ENCODE measurements at regions not wholly inside any gene's neighbourhood (a gene's known extent, or its start where the extent isn't known, plus 50 kb on each side); places are given as distances from the start of the nearest gene placed in this dataset.
"Not testable (repeated sequence)": the region's sequence is repeated elsewhere in the genome, so short reads cannot be mapped to it uniquely, and the experiment has no call there.

DNA sequence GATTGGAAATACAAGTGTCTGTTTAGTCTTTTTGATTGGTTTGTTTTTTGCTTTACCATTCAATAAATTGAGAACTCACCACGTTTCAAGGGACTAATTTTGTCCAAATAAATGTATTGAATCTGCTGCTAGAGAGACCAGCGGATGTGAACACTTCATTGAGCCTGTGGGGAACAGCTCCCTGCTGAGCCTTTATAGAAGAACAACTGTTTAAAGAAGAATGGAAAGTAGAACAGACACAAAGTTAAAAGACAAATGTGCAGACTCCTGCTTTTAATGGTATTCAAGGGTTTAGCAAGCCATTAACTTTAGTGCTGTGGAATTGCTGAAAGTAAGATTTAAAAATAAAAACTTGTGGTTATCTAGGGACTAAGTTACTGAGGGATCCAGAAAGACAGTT, 817.7 kb upstream of the B3GALT2 start:
- Histone ChIP-seq H3K9me3 (peaks cover 0 to 6% (median 0%) of the 10 kb centered on the region in 4 donors), H3K4me3 (no peak overlapping the region), H3K36me3 (no peaks in the 10 kb centered on the region), H3K27me3 (no peaks in the 10 kb centered on the region), H3K27ac (no peak overlapping the region), H3K4me1 (no peaks in the 10 kb centered on the region)
- no peak for DNase-seq (ENCODE audit: low spot score in 2 of 2)
- TF ChIP-seq EP300 (IDR thresholded peaks at IDR 0.05), result no peak
- TF ChIP-seq POLR2A (IDR thresholded peaks at IDR 0.05), result no peak
- TF ChIP-seq CTCF (IDR thresholded peaks at IDR 0.05), result no peak
- WGBS, 2 donors, result 37 to 53% methylated on average over 2 of the region's 2 CpGs

GRCh38 chr1:194001726-194002350, 815.4 kb upstream of the B3GALT2 start:
- not testable (repeated sequence) for H3K4me1 ChIP-seq; H3K27me3 ChIP-seq; H3K9me3 ChIP-seq; H3K36me3 ChIP-seq; DNase-seq (ENCODE audit: low spot score in 2 of 2); H3K27ac ChIP-seq; H3K4me3 ChIP-seq
- 96% methylated on average over 11 to 28 of the region's 33 CpGs for WGBS, 2 donors

DNA sequence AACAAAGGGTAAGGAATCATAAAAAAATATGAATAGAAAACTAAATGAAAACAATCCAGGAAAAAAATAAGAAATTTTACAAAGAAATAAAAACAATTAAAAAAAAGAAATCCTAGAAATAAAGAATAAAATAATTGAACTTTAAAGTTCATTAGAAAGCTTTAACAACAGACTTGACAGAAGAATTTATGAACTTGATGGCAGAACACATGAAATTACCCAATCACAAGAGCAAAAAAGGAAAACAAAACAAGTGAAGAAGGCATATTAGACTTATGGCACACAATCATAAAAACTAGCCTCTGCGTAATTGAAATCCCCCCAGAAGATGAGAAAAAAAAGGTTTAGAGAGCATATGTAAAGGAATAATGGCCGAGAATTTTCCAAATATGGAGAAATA, 802.5 kb upstream of the B3GALT2 start:
- H3K4me3 ChIP-seq, result no peak overlapping the region
- H3K9me3 ChIP-seq, result peaks cover 0 to 29% (median 7%) of the 10 kb centered on the region in 4 donors
- H3K4me1 ChIP-seq, result no peaks in the 10 kb centered on the region
- H3K27me3 ChIP-seq, result no peaks in the 10 kb centered on the region
- TF ChIP-seq EP300 (IDR thresholded peaks at IDR 0.05) (no peak), CTCF (IDR thresholded peaks at IDR 0.05) (no peak), POLR2A (IDR thresholded peaks at IDR 0.05) (no peak)
- DNase-seq (ENCODE audit: low spot score in 2 of 2), result no peak
- no peak overlapping the region for H3K27ac ChIP-seq
- no peaks in the 10 kb centered on the region for H3K36me3 ChIP-seq
- WGBS, 2 donors, result 89 to 94% methylated on average over 2 of the region's 2 CpGs

- no peaks in the 10 kb centered on the region for H3K27me3 ChIP-seq
- 62 to 64% methylated on average over 4 of the region's 4 CpGs for WGBS, 2 donors
- no peaks in the 10 kb centered on the region for H3K36me3 ChIP-seq
- no peak for DNase-seq (ENCODE audit: low spot score in 2 of 2)
- TF ChIP-seq EP300 (IDR thresholded peaks at IDR 0.05) (no peak), CTCF (IDR thresholded peaks at IDR 0.05) (no peak), POLR2A (IDR thresholded peaks at IDR 0.05) (no peak)
- H3K4me3 ChIP-seq, result no peak overlapping the region
- no peaks in the 10 kb centered on the region for H3K4me1 ChIP-seq
- no peaks in the 10 kb centered on the region for H3K9me3 ChIP-seq
- no peak overlapping the region for H3K27ac ChIP-seq
Measured at GRCh38 chr1:193979219-193979618, 792.8 kb upstream of the B3GALT2 start.

DNA sequence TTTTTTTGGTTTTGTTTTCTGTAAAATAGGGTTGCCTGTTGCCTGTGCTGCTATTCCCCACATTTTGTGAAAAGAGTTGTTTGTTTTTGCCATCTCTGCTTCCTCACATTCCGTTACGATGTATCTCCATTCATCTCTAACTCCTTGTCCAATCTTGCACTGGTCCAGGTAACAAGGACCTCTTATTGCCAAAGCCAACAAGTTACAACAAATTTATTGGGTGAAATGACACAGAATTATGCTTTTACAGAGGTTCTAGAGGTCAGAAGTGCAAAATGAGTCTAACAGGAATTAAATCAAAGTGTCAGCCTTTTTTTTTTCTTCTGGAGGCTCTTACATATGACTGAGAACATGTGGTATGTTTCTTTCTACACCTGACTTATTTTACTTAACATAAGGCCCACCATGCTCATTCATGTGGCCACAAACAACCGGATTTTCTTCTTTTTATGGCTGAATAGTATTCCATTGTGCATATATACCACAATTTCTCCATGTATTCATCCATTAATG, 787.9 kb upstream of the B3GALT2 start:
- Histone ChIP-seq H3K27me3 (no peaks in the 10 kb centered on the region), H3K4me1 (no peaks in the 10 kb centered on the region), H3K9me3 (no peaks in the 10 kb centered on the region), H3K27ac (no peak overlapping the region), H3K4me3 (no peak overlapping the region), H3K36me3 (no peaks in the 10 kb centered on the region)
- WGBS, 2 donors, result 75 to 87% methylated on average over 3 of the region's 3 CpGs
- no peak for TF ChIP-seq EP300 (IDR thresholded peaks at IDR 0.05)
- TF ChIP-seq POLR2A (IDR thresholded peaks at IDR 0.05), result no peak
- TF ChIP-seq CTCF (IDR thresholded peaks at IDR 0.05), result no peak
- DNase-seq (ENCODE audit: low spot score in 2 of 2), result no peak

DNA sequence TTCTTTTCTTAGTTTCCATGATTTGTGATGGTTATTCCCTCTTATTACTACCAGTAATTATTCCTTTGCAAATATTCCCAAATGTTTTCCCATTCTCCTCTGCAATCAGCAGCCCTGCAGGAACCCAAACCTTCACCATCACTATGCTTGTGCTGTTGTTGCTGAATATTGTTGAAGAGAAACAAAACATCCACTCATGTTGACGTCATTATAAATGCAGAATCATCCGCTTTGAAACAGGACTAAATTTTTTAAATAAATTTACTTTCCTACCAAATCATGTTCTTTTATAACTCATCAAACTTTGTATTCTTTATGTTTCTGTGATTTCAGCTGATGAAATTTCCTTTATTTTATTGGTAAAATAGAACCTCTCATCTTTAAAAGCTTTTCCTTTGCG, 787.0 kb upstream of the B3GALT2 start:
- Histone ChIP-seq H3K4me1 (no peaks in the 10 kb centered on the region), H3K27ac (no peak overlapping the region), H3K4me3 (no peak overlapping the region), H3K36me3 (no peaks in the 10 kb centered on the region), H3K9me3 (no peaks in the 10 kb centered on the region), H3K27me3 (no peaks in the 10 kb centered on the region)
- 92 to 95% methylated on average over 3 of the region's 3 CpGs for WGBS, 2 donors
- no peak for TF ChIP-seq POLR2A (IDR thresholded peaks at IDR 0.05)
- no peak for TF ChIP-seq CTCF (IDR thresholded peaks at IDR 0.05)
- no peak for TF ChIP-seq EP300 (IDR thresholded peaks at IDR 0.05)
- DNase-seq (ENCODE audit: low spot score in 2 of 2), result no peak
